CD14-positive monocyte (primary cell): ENCODE measurements at regions not wholly inside any gene's neighbourhood (a gene's known extent, or its start where the extent isn't known, plus 50 kb on each side); places are given as distances from the start of the nearest gene placed in this dataset.
"Not testable (repeated sequence)": the region's sequence is repeated elsewhere in the genome, so short reads cannot be mapped to it uniquely, and the experiment has no call there.

Source experiments
- DNase-seq, 3 donors: peaks; one replicate each; pipeline ENCODE4 v3.0.0-alpha.2; 2011 to 2022
- H2AFZ ChIP-seq: 2 replicates; pipeline ENCODE4 v1.6.0; 2012; ENCODE audit warnings: mild to moderate bottlenecking, low read depth, low read length, inconsistent platforms; ENCODE audit not compliant: insufficient read depth, poor library complexity, severe bottlenecking
- H3K27ac ChIP-seq, 2 donors: 1 replicate in 1 of 2; 2 replicates in 1 of 2; pipeline ENCODE4 v1.5.1; 2012 to 2013; ENCODE audit warnings: low read length in 2 of 2, control low read depth in 1 of 2, inconsistent platforms in 1 of 2, low read depth in 1 of 2, mild to moderate bottlenecking in 1 of 2
- H3K27me3 ChIP-seq, 2 donors: one replicate each; pipeline versions ENCODE4 v1.6.0 to v1.6.1; 2011 to 2013; ENCODE audit warnings: low read length in 2 of 2; ENCODE audit not compliant: control insufficient read depth in 2 of 2, insufficient read depth in 2 of 2
- H3K36me3 ChIP-seq, 2 donors: replicated peaks in 1 of 2; 1 replicate in 1 of 2; 2 replicates in 1 of 2; pipeline versions ENCODE4 v1.5.1 to v1.6.1; 2012 to 2013; ENCODE audit warnings: low read length in 2 of 2, control low read depth in 1 of 2, inconsistent platforms in 1 of 2, mild to moderate bottlenecking in 1 of 2; ENCODE audit not compliant: insufficient read depth in 2 of 2, control insufficient read depth in 1 of 2
- H3K4me1 ChIP-seq, 2 donors: 1 replicate in 1 of 2; 2 replicates in 1 of 2; pipeline versions ENCODE4 v1.5.1 to v1.6.1; 2012 to 2013; ENCODE audit warnings: low read length in 2 of 2, control low read depth in 1 of 2, inconsistent platforms in 1 of 2, mild to moderate bottlenecking in 1 of 2, moderate library complexity in 1 of 2; ENCODE audit not compliant: insufficient read depth in 2 of 2, control insufficient read depth in 1 of 2
- H3K4me2 ChIP-seq: replicated peaks from 2 replicates; pipeline ENCODE3; 2012; ENCODE audit warnings: low read length, moderate library complexity, mild to moderate bottlenecking; ENCODE audit not compliant: poor library complexity, severe bottlenecking; ENCODE audit errors: extremely low read depth
- H3K4me3 ChIP-seq, 3 experiments: fragments of 200-600 bp in 1 of 3; sonication (generic) in 1 of 3; replicated peaks in 1 of 3; 1 replicate in 2 of 3; 2 replicates in 1 of 3; pipeline ENCODE4 v1.5.1; 2011 to 2013; ENCODE audit warnings: low read length in 3 of 3, mild to moderate bottlenecking in 3 of 3, control low read depth in 2 of 3, low read depth in 2 of 3, inconsistent platforms in 1 of 3, moderate library complexity in 1 of 3
- H3K79me2 ChIP-seq: 2 replicates; pipeline ENCODE4 v1.6.0; 2012; ENCODE audit warnings: mild to moderate bottlenecking, control low read depth, inconsistent platforms, low read length, moderate library complexity; ENCODE audit not compliant: insufficient read depth
- H3K9ac ChIP-seq: 2 replicates; pipeline ENCODE4 v1.6.0; 2017; ENCODE audit warnings: low read length, mild to moderate bottlenecking; ENCODE audit not compliant: insufficient read depth, poor library complexity, severe bottlenecking
- H3K9me3 ChIP-seq, 2 donors: replicated peaks in 1 of 2; 1 replicate in 1 of 2; 2 replicates in 1 of 2; pipeline versions ENCODE4 v1.5.1 to v1.6.1; 2012 to 2013; ENCODE audit warnings: low read length in 2 of 2, control low read depth in 1 of 2; ENCODE audit not compliant: control insufficient read depth in 1 of 2, insufficient read depth in 1 of 2
- H4K20me1 ChIP-seq: 2 replicates; pipeline ENCODE4 v1.6.0; 2012; ENCODE audit warnings: mild to moderate bottlenecking, low read length, control low read depth, moderate library complexity; ENCODE audit not compliant: insufficient read depth
- H3K27ac Mint-ChIP-seq, 7 donors: one replicate each; pipeline ENCODE4 v1.8.0; 2020; ENCODE audit warnings: mild to moderate bottlenecking in 7 of 7, mixed read lengths in 7 of 7, moderate library complexity in 6 of 7, inconsistent platforms in 2 of 7
- H3K27me3 Mint-ChIP-seq, 3 donors: one replicate each; pipeline ENCODE4 v1.8.0; 2021 to 2022; ENCODE audit warnings: low read depth in 3 of 3, mild to moderate bottlenecking in 3 of 3, mixed read lengths in 3 of 3, moderate library complexity in 3 of 3, inconsistent platforms in 1 of 3
- H3K36me3 Mint-ChIP-seq, 2 donors: one replicate each; pipeline ENCODE4 v1.8.0; 2020; ENCODE audit warnings: mixed read lengths in 2 of 2, inconsistent platforms in 1 of 2, mild to moderate bottlenecking in 1 of 2
- H3K4me1 Mint-ChIP-seq: one replicate; pipeline ENCODE4 v1.8.0; 2020; ENCODE audit warnings: mild to moderate bottlenecking, mixed read lengths
- H3K4me3 Mint-ChIP-seq, 2 donors: one replicate each; pipeline ENCODE4 v1.8.0; 2020; ENCODE audit warnings: mild to moderate bottlenecking in 2 of 2, mixed read lengths in 2 of 2, moderate library complexity in 1 of 2
- H3K9me3 Mint-ChIP-seq, 7 donors: one replicate each; pipeline ENCODE4 v1.8.0; 2020 to 2022; ENCODE audit warnings: mixed read lengths in 7 of 7, mild to moderate bottlenecking in 6 of 7, moderate library complexity in 6 of 7, inconsistent platforms in 2 of 7
- WGBS: methylation state at CpG from one replicate; pipeline ENCODE4 v1.1.5; 2013; ENCODE audit warnings: missing lambda C conversion rate; ENCODE audit not compliant: insufficient coverage; 5-methylcytosine and 5-hydroxymethylcytosine counted together
- intact Hi-C, 2 donors: fragments of 100-400 bp; cut with micrococcal nuclease; formaldehyde crosslinking; loops; one replicate each; pipeline versions ENCODE4 v1.15.0 to v1.15.1; 2023
- TF ChIP-seq, protein P1 (sequence below): fragments of 200-600 bp; IDR thresholded peaks from one replicate; pipeline ENCODE4 v1.8.0; 2022; ENCODE audit warnings: antibody characterized with exemption, mild to moderate bottlenecking

DNA sequence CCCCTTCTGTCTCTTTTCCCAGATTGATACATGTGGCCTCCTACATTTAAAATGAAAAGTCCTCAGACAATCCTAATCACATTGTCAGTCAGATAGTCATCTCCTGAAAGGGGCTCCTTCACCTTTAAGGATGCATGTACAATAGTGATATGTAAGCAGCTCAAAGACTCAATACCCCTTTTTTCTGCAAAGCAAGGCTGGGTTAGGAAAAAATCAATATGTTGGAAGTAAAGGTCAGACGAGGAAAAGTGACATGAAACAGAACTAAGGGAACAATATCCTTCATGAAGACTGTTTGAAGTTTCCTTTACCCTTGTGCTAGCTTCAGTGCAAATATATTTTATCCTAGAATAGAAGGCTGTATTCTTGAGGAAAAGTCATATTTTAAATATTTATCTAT is 539.3 kb downstream of the NR2F2 start:
- no peak overlapping the region for H3K27ac ChIP-seq
- peaks cover 6 to 25% (median 11%) of the 10 kb centered on the region in 7 donors for H3K9me3 Mint-ChIP-seq
- no peak overlapping the region for H3K27ac Mint-ChIP-seq
- H3K36me3 ChIP-seq = no peaks in the 10 kb centered on the region
- H3K4me3 ChIP-seq = no peak overlapping the region
- no peak overlapping the region for H3K4me3 Mint-ChIP-seq
- WGBS = no CpG with 5 or more reads among the region's 1 CpG
- H3K4me1 Mint-ChIP-seq = no peaks in the 10 kb centered on the region
- peaks cover 3 to 4% (median 4%) of the 10 kb centered on the region in 3 donors for H3K27me3 Mint-ChIP-seq
- no peak for DNase-seq
- no peaks in the 10 kb centered on the region for H3K79me2 ChIP-seq
- H3K36me3 Mint-ChIP-seq = no peaks in the 10 kb centered on the region
- H3K4me1 ChIP-seq = no peaks in the 10 kb centered on the region
- intact Hi-C loops = no loop called here
- H3K9me3 ChIP-seq = peaks cover 13% of the 10 kb centered on the region in 2 donors
- H3K4me2 ChIP-seq = no peak overlapping the region
- TF ChIP-seq, protein P1, sequence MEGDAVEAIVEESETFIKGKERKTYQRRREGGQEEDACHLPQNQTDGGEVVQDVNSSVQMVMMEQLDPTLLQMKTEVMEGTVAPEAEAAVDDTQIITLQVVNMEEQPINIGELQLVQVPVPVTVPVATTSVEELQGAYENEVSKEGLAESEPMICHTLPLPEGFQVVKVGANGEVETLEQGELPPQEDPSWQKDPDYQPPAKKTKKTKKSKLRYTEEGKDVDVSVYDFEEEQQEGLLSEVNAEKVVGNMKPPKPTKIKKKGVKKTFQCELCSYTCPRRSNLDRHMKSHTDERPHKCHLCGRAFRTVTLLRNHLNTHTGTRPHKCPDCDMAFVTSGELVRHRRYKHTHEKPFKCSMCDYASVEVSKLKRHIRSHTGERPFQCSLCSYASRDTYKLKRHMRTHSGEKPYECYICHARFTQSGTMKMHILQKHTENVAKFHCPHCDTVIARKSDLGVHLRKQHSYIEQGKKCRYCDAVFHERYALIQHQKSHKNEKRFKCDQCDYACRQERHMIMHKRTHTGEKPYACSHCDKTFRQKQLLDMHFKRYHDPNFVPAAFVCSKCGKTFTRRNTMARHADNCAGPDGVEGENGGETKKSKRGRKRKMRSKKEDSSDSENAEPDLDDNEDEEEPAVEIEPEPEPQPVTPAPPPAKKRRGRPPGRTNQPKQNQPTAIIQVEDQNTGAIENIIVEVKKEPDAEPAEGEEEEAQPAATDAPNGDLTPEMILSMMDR = no peak
- H3K27me3 ChIP-seq = no peaks in the 10 kb centered on the region
- H3K9ac ChIP-seq = no peak overlapping the region
- no peaks in the 10 kb centered on the region for H4K20me1 ChIP-seq
- H2AFZ ChIP-seq = no peak overlapping the region

DNA sequence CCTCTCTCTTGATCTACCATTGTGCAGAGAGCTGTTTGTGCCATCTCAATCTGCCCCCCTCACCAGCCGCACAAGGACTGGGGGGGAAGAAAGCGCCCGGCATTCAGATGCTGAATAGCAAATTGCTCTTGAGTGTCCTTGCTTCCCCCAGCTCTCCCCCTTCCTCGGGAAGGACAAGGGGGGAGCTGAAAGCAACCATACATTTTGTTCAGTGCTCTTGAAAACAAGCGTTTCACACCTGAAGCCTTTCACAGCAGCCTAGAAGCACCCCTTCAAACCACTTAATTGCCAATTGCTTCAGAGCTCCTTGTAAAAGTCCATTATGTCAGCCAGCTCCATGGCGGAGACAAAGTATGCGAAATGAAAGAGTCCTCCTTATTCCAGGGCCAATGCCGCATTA is 540.1 kb downstream of the NR2F2 start:
- Mint-ChIP-seq H3K36me3 (no peaks in the 10 kb centered on the region), H3K27ac (no peak overlapping the region), H3K9me3 (peaks cover 6 to 28% (median 10%) of the 10 kb centered on the region in 7 donors), H3K4me1 (no peaks in the 10 kb centered on the region), H3K4me3 (no peak overlapping the region), H3K27me3 (peaks cover 2 to 4% (median 3%) of the 10 kb centered on the region in 3 donors)
- H4K20me1 ChIP-seq = no peaks in the 10 kb centered on the region
- TF ChIP-seq, protein P1 = no peak
- no peaks in the 10 kb centered on the region for H3K4me1 ChIP-seq
- intact Hi-C loops = no loop called here
- H3K4me2 ChIP-seq = no peak overlapping the region
- no peaks in the 10 kb centered on the region for H3K79me2 ChIP-seq
- WGBS = 30% methylated on average over 2 of the region's 8 CpGs
- H2AFZ ChIP-seq = no peak overlapping the region
- H3K36me3 ChIP-seq = no peaks in the 10 kb centered on the region
- H3K27me3 ChIP-seq = no peaks in the 10 kb centered on the region
- H3K4me3 ChIP-seq = no peak overlapping the region
- H3K9ac ChIP-seq = no peak overlapping the region
- no peak overlapping the region for H3K27ac ChIP-seq
- no peak for DNase-seq
- peaks cover 13% of the 10 kb centered on the region in 2 donors for H3K9me3 ChIP-seq

DNA sequence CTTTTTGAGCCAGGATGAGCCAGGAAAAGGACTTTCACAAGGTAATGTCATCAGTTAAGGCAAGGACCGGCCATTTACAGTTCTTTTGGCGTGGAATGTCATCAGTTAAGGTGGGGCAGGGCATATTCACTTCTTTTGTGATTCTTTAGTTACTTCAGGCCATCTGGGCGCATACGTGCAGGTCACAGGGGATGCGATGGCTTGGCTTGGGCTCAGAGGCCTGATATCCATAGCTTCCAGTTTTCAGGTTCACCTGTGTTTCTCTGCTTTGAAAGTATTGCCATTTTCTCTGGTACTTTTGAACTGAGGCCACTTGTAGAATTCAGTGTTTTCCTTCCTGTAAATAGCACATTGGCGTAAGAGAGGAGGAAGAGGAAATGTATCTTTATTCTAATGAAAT is 546.9 kb downstream of the NR2F2 start:
- intact Hi-C loops, H3K27ac Mint-ChIP-seq: not testable (repeated sequence)

More for the DNA sequence above, 546.9 kb downstream of the NR2F2 start:
- H3K4me2 ChIP-seq, H3K4me1 Mint-ChIP-seq, DNase-seq, H3K9ac ChIP-seq, H3K27me3 ChIP-seq, H4K20me1 ChIP-seq, H3K27ac ChIP-seq, H3K27me3 Mint-ChIP-seq, H3K36me3 Mint-ChIP-seq, H3K4me3 Mint-ChIP-seq, H3K79me2 ChIP-seq, H3K9me3 ChIP-seq, H3K4me1 ChIP-seq, H2AFZ ChIP-seq, H3K36me3 ChIP-seq, H3K4me3 ChIP-seq: not testable (repeated sequence)
- 80% methylated on average over 5 of the region's 6 CpGs for WGBS
- H3K9me3 Mint-ChIP-seq = peaks cover 2 to 11% (median 3%) of the 10 kb centered on the region in 7 donors
